GM18867 (cell line): ENCODE measurements at regions not wholly inside any gene's neighbourhood (a gene's known extent, or its start where the extent isn't known, plus 50 kb on each side); places are given as distances from the start of the nearest gene placed in this dataset.

ENCODE experiments used
- ATAC-seq: cut with Tn5 transposase; IDR thresholded peaks from one replicate; pipeline ENCODE4 v1.9.1; 2021; ENCODE audit warnings: mild to moderate bottlenecking, moderate library complexity; ENCODE audit not compliant: unreplicated experiment

GRCh38 chr16:51039638-51040331 is 111.3 kb downstream of the SALL1 start:
- ATAC-seq: no peak

DNA sequence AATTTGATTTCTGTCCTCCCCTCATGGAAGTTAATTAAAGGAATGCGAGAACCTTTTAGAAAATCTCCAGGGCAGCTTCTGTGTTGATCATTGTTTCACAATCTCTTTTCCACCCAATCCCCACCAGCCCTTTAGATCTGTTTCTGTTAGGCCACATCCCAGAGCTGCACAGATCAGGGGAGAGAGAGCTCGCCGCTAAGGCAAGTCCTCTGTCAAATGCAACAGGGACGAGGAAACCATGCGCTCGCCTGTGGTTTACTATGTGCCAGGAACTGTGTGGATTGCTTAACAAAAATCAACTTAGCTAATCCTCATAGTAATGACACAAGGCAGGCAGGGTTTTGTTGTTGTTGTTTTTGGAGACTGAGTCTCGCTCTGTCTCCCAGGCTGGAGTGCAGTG is 115.4 kb downstream of the SALL1 start:
- ATAC-seq: no peak

GRCh38 chr16:51035110-51035498 is 116.0 kb downstream of the SALL1 start:
- ATAC-seq: no peak

GRCh38 chr16:51034481-51035109 is 116.5 kb downstream of the SALL1 start:
- ATAC-seq: no peak

- no peak for ATAC-seq
These were observed 119.5 kb downstream of the SALL1 start for GRCh38 chr16:51031598-51031997.

DNA sequence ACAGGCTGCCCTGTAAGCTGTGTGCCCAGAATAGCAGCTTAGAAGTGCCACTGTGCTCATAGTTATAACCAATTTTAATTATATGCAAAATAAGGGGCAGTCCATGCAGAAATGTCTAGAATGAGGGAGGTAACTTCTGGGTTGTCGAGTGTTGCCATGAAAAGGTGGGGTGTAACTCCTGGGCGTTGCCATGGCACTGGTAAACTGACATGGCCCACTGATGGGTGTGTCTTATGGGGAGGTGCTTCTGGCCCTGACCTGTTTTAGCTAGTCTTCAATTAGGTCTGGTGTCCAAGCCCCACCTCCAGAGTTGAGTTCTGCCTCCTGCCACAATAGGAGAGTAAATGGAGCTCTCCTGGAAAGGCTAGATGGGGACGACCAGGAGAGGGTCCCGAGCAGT is 120.6 kb downstream of the SALL1 start:
- ATAC-seq: no peak

- no peak for ATAC-seq
These were observed 125.3 kb downstream of the SALL1 start for GRCh38 chr16:51025588-51026290.

DNA sequence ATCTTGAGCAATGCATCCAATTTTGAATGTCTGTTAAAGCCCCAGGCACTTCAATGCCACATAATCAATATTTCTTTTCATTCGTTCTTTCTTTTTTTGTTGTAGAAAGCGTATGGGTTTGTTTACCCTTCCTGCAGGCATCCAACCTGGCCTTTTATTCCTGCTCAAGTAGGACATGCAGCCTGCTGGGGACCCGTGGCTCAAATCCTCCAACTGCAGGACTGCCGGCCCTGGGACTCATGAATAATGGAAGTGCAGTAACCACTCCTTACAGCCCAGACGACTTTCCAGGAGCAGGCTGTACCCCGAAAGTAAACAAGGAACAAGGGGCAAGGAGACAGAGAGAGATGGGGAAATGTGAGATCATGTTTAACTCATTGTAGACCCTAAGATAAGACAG is 126.4 kb downstream of the SALL1 start:
- ATAC-seq: no peak

- no peak for ATAC-seq
These were observed 128.1 kb downstream of the SALL1 start for GRCh38 chr16:51022955-51023354.

DNA sequence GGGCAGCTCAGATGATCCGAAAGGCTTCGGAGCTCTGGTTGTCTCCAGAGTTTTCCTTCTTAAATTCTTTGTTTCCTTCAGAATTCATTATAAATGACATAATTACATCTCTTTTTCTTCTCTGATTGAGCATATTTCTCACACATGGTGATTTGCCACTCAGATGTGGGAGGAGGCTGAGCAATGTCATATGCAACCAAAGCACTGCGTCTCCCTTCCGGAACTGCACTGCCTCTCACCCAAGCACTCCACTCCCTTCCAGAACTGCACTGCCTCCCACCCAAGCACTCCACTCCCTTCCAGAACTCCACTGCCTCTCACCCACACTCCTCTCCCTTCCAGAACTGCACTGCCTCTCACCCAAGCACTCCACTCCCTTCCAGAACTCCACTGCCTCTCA is 131.5 kb downstream of the SALL1 start:
- ATAC-seq: no peak

- no peak for ATAC-seq
These were observed 133.1 kb downstream of the SALL1 start for GRCh38 chr16:51017969-51018368.

DNA sequence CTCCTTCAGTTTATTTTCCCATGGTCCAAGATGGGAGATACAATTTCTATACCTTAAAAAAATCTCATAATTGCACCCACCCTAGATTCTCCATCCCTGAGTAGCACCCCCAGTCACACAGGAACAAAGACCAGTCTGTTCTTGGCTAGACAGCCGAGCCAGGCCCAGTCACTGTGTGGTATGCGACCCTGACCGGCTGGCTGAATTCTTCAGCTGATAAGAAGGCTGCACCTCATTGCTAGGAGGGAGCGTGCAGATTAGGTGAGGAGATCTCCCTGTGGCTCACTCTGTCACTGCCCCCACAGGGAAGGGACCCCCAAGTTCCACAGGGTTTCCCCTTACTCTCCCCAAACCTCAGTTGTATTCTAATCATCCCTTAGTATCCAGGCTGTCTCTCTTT is 138.7 kb downstream of the SALL1 start:
- no peak for ATAC-seq

- no peak for ATAC-seq
These were observed 140.3 kb downstream of the SALL1 start for GRCh38 chr16:51010817-51011216.

DNA sequence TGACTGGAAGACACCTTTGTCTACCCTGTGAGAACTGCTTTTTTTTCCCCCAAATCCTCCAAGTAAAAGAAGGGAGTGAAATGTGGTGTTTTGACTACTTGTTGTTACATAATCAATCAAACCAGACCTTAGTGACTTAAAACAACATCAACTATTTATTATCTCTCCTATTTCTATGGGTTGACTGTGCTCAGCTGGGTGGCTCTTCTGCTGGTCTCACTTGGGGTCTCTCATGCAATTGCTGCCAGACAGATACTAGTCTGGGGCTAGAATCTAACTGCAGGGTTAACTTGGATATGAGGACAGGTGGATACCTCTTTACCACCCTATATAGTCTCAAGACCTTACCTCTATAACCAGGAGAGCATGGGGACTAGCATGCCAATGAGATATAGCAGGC is 141.3 kb downstream of the SALL1 start:
- ATAC-seq: no peak

DNA sequence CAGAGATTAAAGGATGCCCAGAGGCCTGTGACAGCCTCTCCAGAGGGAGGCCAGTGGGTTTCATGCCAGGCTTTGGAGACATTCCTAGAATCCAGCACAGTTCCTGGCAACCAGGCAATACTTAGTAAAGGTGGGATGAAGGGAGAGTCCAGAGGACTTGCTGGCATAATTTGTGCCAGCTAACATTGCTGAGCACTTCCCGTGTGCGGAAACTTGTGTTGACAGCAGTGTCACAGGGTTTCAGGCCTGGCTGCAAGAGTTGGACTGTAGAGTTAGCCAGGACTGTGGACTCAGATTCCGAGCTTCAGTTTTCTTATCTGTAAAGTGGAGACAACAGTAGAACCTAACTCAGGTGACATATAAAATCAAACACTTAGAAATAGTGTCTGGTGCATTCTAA is 141.7 kb downstream of the SALL1 start:
- no peak for ATAC-seq

GRCh38 chr16:51008607-51009006 is 142.5 kb downstream of the SALL1 start:
- ATAC-seq: no peak

GRCh38 chr16:51008037-51008436 is 143.0 kb downstream of the SALL1 start:
- ATAC-seq: no peak

GRCh38 chr16:51003850-51004566 is 147.1 kb downstream of the SALL1 start:
- no peak for ATAC-seq

DNA sequence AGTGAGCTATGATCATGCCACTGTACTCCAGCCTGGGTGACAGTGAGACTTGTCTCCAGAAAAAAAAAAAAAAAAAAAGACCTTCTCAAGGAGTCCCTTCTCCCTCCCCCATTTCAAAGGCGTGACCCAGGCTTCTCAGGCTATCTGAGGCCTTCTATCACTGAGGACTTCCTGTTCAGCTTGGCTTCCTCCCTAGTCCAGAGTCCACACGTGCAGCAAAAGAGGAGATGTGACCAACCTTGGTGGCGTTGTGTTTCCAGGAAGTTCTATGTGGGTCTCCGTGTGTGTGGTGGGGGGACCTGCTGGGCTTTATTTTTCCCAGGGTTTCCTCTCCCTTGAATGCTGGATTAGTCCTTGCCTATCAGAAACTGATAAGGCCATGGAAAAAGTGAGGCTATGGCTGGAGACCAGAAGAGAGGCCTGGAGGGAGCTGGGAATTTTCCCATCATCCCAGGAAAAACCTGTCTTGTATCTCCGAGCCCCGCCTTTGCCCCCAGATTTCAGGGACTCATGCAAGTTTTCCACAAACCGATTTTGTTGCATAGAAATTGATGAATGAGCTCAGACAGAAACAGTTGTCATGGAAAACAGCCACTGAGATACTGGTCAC is 148.1 kb downstream of the SALL1 start:
- ATAC-seq: no peak

DNA sequence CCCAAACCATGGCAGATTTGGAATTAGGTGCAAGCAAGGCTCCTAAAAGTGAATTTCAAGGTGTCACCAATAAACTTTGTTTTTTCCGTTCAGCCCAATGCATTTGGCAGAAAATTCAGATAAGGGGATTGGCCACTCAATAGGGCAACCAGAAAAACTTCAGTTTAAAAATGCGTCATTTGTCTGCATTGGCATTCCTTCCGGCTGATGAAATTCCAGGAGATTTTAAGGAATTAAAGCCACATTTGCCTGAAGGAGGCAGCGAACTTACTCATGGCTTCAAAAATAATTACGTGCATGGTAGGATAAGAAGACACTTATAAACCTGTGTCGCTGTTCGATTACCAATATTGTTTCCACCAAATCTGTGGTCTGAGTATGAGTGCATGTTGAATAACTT is 151.9 kb downstream of the SALL1 start:
- no peak for ATAC-seq

GRCh38 chr16:50998411-50998810 is 152.7 kb downstream of the SALL1 start:
- ATAC-seq: no peak
